ENCODE measurements at regions not wholly inside any gene's neighbourhood (a gene's known extent, or its start where the extent isn't known, plus 50 kb on each side); places are given as distances from the start of the nearest gene placed in this dataset.

GRCh38 chr1:94327001-94327690 lies 89.8 kb upstream of the ARHGAP29 start:
- in situ Hi-C loops (cut with HindIII; ENCODE audit: low sequenced_read_pairs) = no loop called here

GRCh38 chr1:94326329-94326728 lies 88.9 kb upstream of the ARHGAP29 start:
- in situ Hi-C loops (cut with HindIII; ENCODE audit: low sequenced_read_pairs) = no loop called here

GRCh38 chr1:94325377-94326302 lies 88.3 kb upstream of the ARHGAP29 start:
- in situ Hi-C loops (cut with HindIII; ENCODE audit: low sequenced_read_pairs) = no loop called here

GRCh38 chr1:94324178-94324544 lies 86.8 kb upstream of the ARHGAP29 start:
- in situ Hi-C loops (cut with HindIII; ENCODE audit: low sequenced_read_pairs) = no loop called here

GRCh38 chr1:94323311-94324177 lies 86.2 kb upstream of the ARHGAP29 start:
- in situ Hi-C loops (cut with HindIII; ENCODE audit: low sequenced_read_pairs) = no loop called here

- in situ Hi-C loops (cut with HindIII; ENCODE audit: low sequenced_read_pairs) = no loop called here
These were observed 85.3 kb upstream of the ARHGAP29 start for GRCh38 chr1:94322696-94323095.

GRCh38 chr1:94321662-94322061 lies 84.3 kb upstream of the ARHGAP29 start:
- in situ Hi-C loops (cut with HindIII; ENCODE audit: low sequenced_read_pairs) = no loop called here

GRCh38 chr1:94319319-94320102 lies 82.1 kb upstream of the ARHGAP29 start:
- in situ Hi-C loops (cut with HindIII; ENCODE audit: low sequenced_read_pairs) = no loop called here

GRCh38 chr1:94318505-94319030 lies 81.2 kb upstream of the ARHGAP29 start:
- in situ Hi-C loops (cut with HindIII; ENCODE audit: low sequenced_read_pairs) = no loop called here

GRCh38 chr1:94317790-94318188 lies 80.4 kb upstream of the ARHGAP29 start:
- in situ Hi-C loops (cut with HindIII; ENCODE audit: low sequenced_read_pairs) = no loop called here

GRCh38 chr1:94316836-94317789 lies 79.7 kb upstream of the ARHGAP29 start:
- in situ Hi-C loops (cut with HindIII; ENCODE audit: low sequenced_read_pairs) = no loop called here

GRCh38 chr1:94316183-94316582 lies 78.8 kb upstream of the ARHGAP29 start:
- in situ Hi-C loops (cut with HindIII; ENCODE audit: low sequenced_read_pairs) = no loop called here

- in situ Hi-C loops (cut with HindIII; ENCODE audit: low sequenced_read_pairs) = no loop called here
These were observed 78.2 kb upstream of the ARHGAP29 start for GRCh38 chr1:94315552-94316116.

- in situ Hi-C loops (cut with HindIII; ENCODE audit: low sequenced_read_pairs) = no loop called here
These were observed 77.0 kb upstream of the ARHGAP29 start for GRCh38 chr1:94314222-94314858.

- in situ Hi-C loops (cut with HindIII; ENCODE audit: low sequenced_read_pairs) = no loop called here
These were observed 73.3 kb upstream of the ARHGAP29 start for GRCh38 chr1:94310570-94311270.

GRCh38 chr1:94309829-94310569 lies 72.6 kb upstream of the ARHGAP29 start:
- in situ Hi-C loops (cut with HindIII; ENCODE audit: low sequenced_read_pairs) = no loop called here

GRCh38 chr1:94309216-94309615 lies 71.8 kb upstream of the ARHGAP29 start:
- in situ Hi-C loops (cut with HindIII; ENCODE audit: low sequenced_read_pairs) = no loop called here
